Stomach (tissue), 8 donors: ENCODE measurements at regions not wholly inside any gene's neighbourhood (a gene's known extent, or its start where the extent isn't known, plus 50 kb on each side); places are given as distances from the start of the nearest gene placed in this dataset.
A peak's percentile ranks its signal among the peaks of the same experiment; 100 is the strongest.

Experiments used
- DNase-seq, 2 donors: peaks; one replicate each; pipeline versions ENCODE4 v3.0.0 to v3.0.0-alpha.2; 2013 to 2019
- H3K27ac ChIP-seq, 5 donors: fragments of 200-600 bp in 4 of 5; sonication (generic) in 4 of 5; one replicate each; pipeline ENCODE4 v1.5.1; 2013 to 2019; ENCODE audit warnings: mild to moderate bottlenecking in 1 of 5, moderate library complexity in 1 of 5
- H3K27me3 ChIP-seq, 3 donors: fragments of 200-600 bp; sonication (generic); one replicate each; pipeline ENCODE4 v1.5.1; 2017 to 2019; ENCODE audit warnings: mixed run types in 1 of 3
- H3K36me3 ChIP-seq, 4 donors: fragments of 200-600 bp; sonication (generic); 1 replicate in 3 of 4; 2 replicates in 1 of 4; pipeline ENCODE4 v1.5.1; 2016 to 2019
- H3K4me1 ChIP-seq, 4 donors: fragments of 200-600 bp; sonication (generic); one replicate each; pipeline ENCODE4 v1.5.1; 2016 to 2019
- H3K4me3 ChIP-seq, 4 donors: fragments of 200-600 bp; sonication (generic) in 3 of 4; one replicate each; pipeline ENCODE4 v1.5.1; 2016 to 2019; ENCODE audit warnings: mild to moderate bottlenecking in 1 of 4
- H3K9me3 ChIP-seq, 4 donors: fragments of 200-600 bp; sonication (generic); one replicate each; pipeline ENCODE4 v1.5.1; 2016 to 2019
- EP300 ChIP-seq: sonication (generic); formaldehyde crosslinking; IDR thresholded peaks from one replicate; pipeline ENCODE4 v1.6.1; 2017; ENCODE audit warnings: antibody characterized with exemption
- POLR2A ChIP-seq, 4 donors: fragments of 450-650 bp; IDR thresholded peaks; one replicate each; pipeline ENCODE4 v1.6.1; 2016; ENCODE audit warnings: antibody characterized with exemption in 4 of 4, control low read depth in 2 of 4, mild to moderate bottlenecking in 1 of 4, moderate library complexity in 1 of 4
- POLR2AphosphoS5 ChIP-seq, 3 donors: sonication (generic); formaldehyde crosslinking; IDR thresholded peaks; one replicate each; pipeline ENCODE4 v1.6.1; 2016; ENCODE audit warnings: antibody characterized with exemption in 3 of 3
- WGBS, 5 donors: extraction: QIAGEN DNeasy Blood & Tissue Kit in 3 of 5; methylation state at CpG; one replicate each; pipeline versions ENCODE4 v1.1.5 to v1.1.7; 2013 to 2018; 5-methylcytosine and 5-hydroxymethylcytosine counted together
- intact Hi-C: fragments of 100-400 bp; cut with DNase I; formaldehyde crosslinking; loops from one replicate; pipeline ENCODE4 v1.15.1; 2023; ENCODE audit warnings: low total_unique reads
- TF ChIP-seq, protein P1 (sequence below), 7 experiments: fragments of 450-650 bp in 4 of 7; fragments of 200-600 bp in 3 of 7; sonication (generic) in 3 of 7; IDR thresholded peaks; one replicate each; pipeline ENCODE4 v1.5.1; 2016 to 2019; ENCODE audit warnings: antibody characterized with exemption in 7 of 7, control low read depth in 2 of 7, mild to moderate bottlenecking in 1 of 7
- donor health status: healthy with polysubstance abuse.
- donor health status: Bipolar disorder and iron deficiency.
- donor health status: healthy.

GRCh38 chr4:41366911-41367517, 110.3 kb downstream of the UCHL1 start:
- Histone ChIP-seq H3K4me3 (no peak overlapping the region), H3K4me1 (peaks cover 0 to 37% (median 13%) of the 10 kb centered on the region in 4 donors), H3K9me3 (no peaks in the 10 kb centered on the region), H3K27me3 (peaks cover 0 to under 1% (median 0%) of the 10 kb centered on the region in 3 donors), H3K36me3 (no peaks in the 10 kb centered on the region), H3K27ac (no peak overlapping the region)
- TF ChIP-seq POLR2AphosphoS5 (IDR thresholded peaks at IDR 0.05) (no peak), EP300 (no peak), POLR2A (IDR thresholded peaks at IDR 0.05) (no peak)
- TF ChIP-seq, protein P1, sequence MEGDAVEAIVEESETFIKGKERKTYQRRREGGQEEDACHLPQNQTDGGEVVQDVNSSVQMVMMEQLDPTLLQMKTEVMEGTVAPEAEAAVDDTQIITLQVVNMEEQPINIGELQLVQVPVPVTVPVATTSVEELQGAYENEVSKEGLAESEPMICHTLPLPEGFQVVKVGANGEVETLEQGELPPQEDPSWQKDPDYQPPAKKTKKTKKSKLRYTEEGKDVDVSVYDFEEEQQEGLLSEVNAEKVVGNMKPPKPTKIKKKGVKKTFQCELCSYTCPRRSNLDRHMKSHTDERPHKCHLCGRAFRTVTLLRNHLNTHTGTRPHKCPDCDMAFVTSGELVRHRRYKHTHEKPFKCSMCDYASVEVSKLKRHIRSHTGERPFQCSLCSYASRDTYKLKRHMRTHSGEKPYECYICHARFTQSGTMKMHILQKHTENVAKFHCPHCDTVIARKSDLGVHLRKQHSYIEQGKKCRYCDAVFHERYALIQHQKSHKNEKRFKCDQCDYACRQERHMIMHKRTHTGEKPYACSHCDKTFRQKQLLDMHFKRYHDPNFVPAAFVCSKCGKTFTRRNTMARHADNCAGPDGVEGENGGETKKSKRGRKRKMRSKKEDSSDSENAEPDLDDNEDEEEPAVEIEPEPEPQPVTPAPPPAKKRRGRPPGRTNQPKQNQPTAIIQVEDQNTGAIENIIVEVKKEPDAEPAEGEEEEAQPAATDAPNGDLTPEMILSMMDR (IDR thresholded peaks at IDR 0.05): no peak
- no peak for DNase-seq
- intact Hi-C loops: no loop called here
- 69 to 86% (median 78%) methylated on average over 4 of the region's 4 CpGs for WGBS, 5 donors

- H3K9me3 ChIP-seq: no peaks in the 10 kb centered on the region
- peak overlapping the region in 1 of 5 donors; percentile 20 for H3K27ac ChIP-seq
- WGBS, 5 donors: 19 to 45% (median 29%) methylated on average over 4 of the region's 4 CpGs
- peaks cover 0 to 13% (median 3%) of the 10 kb centered on the region in 4 donors for H3K4me1 ChIP-seq
- no peaks in the 10 kb centered on the region for H3K27me3 ChIP-seq
- DNase-seq: peak; percentile 44 to 56
- H3K36me3 ChIP-seq: no peaks in the 10 kb centered on the region
- intact Hi-C loops: no loop called here
- TF ChIP-seq, protein P1 (IDR thresholded peaks at IDR 0.05): no peak
- TF ChIP-seq POLR2A (IDR thresholded peaks at IDR 0.05) (no peak), POLR2AphosphoS5 (IDR thresholded peaks at IDR 0.05) (no peak), EP300 (no peak)
- H3K4me3 ChIP-seq: no peak overlapping the region
Observed at GRCh38 chr4:41369680-41370079, 113.0 kb downstream of the UCHL1 start.

GRCh38 chr4:41373221-41373620, 116.5 kb downstream of the UCHL1 start:
- WGBS, 5 donors: 70 to 95% (median 80%) methylated on average over 3 of the region's 3 CpGs
- intact Hi-C loops: no loop called here
- Histone ChIP-seq H3K9me3 (no peaks in the 10 kb centered on the region), H3K27me3 (no peaks in the 10 kb centered on the region), H3K4me3 (no peak overlapping the region), H3K27ac (no peak overlapping the region), H3K36me3 (no peaks in the 10 kb centered on the region), H3K4me1 (peaks cover 0 to 13% (median 5%) of the 10 kb centered on the region in 4 donors)
- no peak for DNase-seq
- no peak for TF ChIP-seq EP300
- no peak for TF ChIP-seq POLR2A (IDR thresholded peaks at IDR 0.05)
- TF ChIP-seq POLR2AphosphoS5 (IDR thresholded peaks at IDR 0.05): no peak
- TF ChIP-seq, protein P1 (IDR thresholded peaks at IDR 0.05): no peak

DNA sequence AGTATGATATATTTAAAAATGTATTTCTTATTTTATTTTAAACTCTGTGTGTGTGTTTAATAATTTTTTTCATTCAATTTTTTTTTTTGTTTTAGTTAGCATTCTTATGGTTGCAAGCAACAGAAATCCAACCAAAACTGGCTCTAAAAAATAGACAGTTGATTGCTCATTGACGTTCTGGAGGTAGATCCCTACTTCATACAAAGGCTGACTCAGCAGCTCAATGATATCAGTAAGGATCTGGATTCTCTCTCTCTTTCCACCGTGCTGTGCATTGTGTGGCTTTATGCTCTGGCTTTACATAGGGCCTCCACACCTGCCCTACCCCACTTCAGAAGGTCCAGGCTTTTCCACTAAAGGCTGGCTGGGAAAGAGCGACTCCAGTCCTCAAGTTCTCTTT, 117.8 kb downstream of the UCHL1 start:
- Histone ChIP-seq H3K27me3 (no peaks in the 10 kb centered on the region), H3K4me3 (no peak overlapping the region), H3K36me3 (no peaks in the 10 kb centered on the region), H3K9me3 (peaks cover 0 to 10% (median 5%) of the 10 kb centered on the region in 4 donors), H3K4me1 (peaks cover 0 to 11% (median 4%) of the 10 kb centered on the region in 4 donors), H3K27ac (no peak overlapping the region)
- intact Hi-C loops: no loop called here
- 43 to 72% (median 52%) methylated on average over 3 of the region's 3 CpGs for WGBS, 5 donors
- TF ChIP-seq EP300 (no peak), POLR2A (IDR thresholded peaks at IDR 0.05) (no peak), POLR2AphosphoS5 (IDR thresholded peaks at IDR 0.05) (no peak)
- TF ChIP-seq, protein P1 (IDR thresholded peaks at IDR 0.05): no peak
- no peak for DNase-seq
